IMR-90 (cell line): ENCODE measurements at regions not wholly inside any gene's neighbourhood (a gene's known extent, or its start where the extent isn't known, plus 50 kb on each side); places are given as distances from the start of the nearest gene placed in this dataset.

Experiments
- BHLHE40 ChIP-seq: fragments of 150-350 bp; IDR thresholded peaks from 2 replicates; pipeline ENCODE4 v1.6.1; 2016; ENCODE audit warnings: mild to moderate bottlenecking, low read depth, low read length
- CEBPB ChIP-seq: IDR thresholded peaks from 2 replicates; pipeline ENCODE4 v1.6.1; 2012; ENCODE audit warnings: low read depth, low read length, improper control_type of control experiment
- CHD1 ChIP-seq: IDR thresholded peaks from 2 replicates; pipeline ENCODE4 v1.6.1; 2012; ENCODE audit warnings: low read depth, low read length, improper control_type of control experiment
- CTCF ChIP-seq: conservative IDR thresholded peaks from 2 replicates; pipeline ENCODE4 v1.5.1; 2012; ENCODE audit warnings: mild to moderate bottlenecking, low read depth, low read length, improper control_type of control experiment
- ELK1 ChIP-seq: fragments of 150-350 bp; IDR thresholded peaks from 2 replicates; pipeline ENCODE4 v1.6.1; 2016; ENCODE audit warnings: low read depth, mild to moderate bottlenecking, low read length, moderate library complexity, borderline replicate concordance
- MAFK ChIP-seq: IDR thresholded peaks from 2 replicates; pipeline ENCODE4 v1.6.1; 2012; ENCODE audit warnings: low read depth, low read length, improper control_type of control experiment
- MAZ ChIP-seq: IDR thresholded peaks from 2 replicates; pipeline ENCODE4 v1.6.1; 2012; ENCODE audit warnings: low read depth, mild to moderate bottlenecking, low read length, improper control_type of control experiment, moderate library complexity, borderline replicate concordance
- MXI1 ChIP-seq: IDR thresholded peaks from 2 replicates; pipeline ENCODE4 v1.6.1; 2012; ENCODE audit warnings: low read depth, mild to moderate bottlenecking, low read length, moderate library complexity, borderline replicate concordance
- POLR2A ChIP-seq: IDR thresholded peaks from 2 replicates; pipeline ENCODE4 v1.6.1; 2012; ENCODE audit warnings: mild to moderate bottlenecking, low read depth, low read length
- RAD21 ChIP-seq: IDR thresholded peaks from 2 replicates; pipeline ENCODE4 v1.6.1; 2012; ENCODE audit warnings: low read length, improper control_type of control experiment
- RFX5 ChIP-seq: IDR thresholded peaks from 2 replicates; pipeline ENCODE4 v1.8.0; 2012; ENCODE audit warnings: low read depth, mild to moderate bottlenecking, low read length, moderate library complexity
- USF2 ChIP-seq: fragments of 150-350 bp; IDR thresholded peaks from 2 replicates; pipeline ENCODE4 v1.6.1; 2017; ENCODE audit warnings: mild to moderate bottlenecking, antibody characterized with exemption, low read length, low read depth

GRCh38 chr3:194083637-194084224 lies 52.2 kb upstream of the HES1 start:
- TF ChIP-seq CTCF (no peak), RFX5 (no peak), POLR2A (no peak), CEBPB (0 out of 2 replicates have a peak, but pooled peaks have one; percentile 9), USF2 (no peak), MAZ (no peak), CHD1 (no peak), MXI1 (no peak), ELK1 (no peak), BHLHE40 (no peak), RAD21 (no peak), MAFK (no peak)
